ENCODE measurements at regions not wholly inside any gene's neighbourhood (a gene's known extent, or its start where the extent isn't known, plus 50 kb on each side); places are given as distances from the start of the nearest gene placed in this dataset.

- TF ChIP-seq EZH2 (IDR thresholded peaks at IDR 0.05; ENCODE audit: low read length, unreplicated experiment): no peak
- TF ChIP-seq EZH2phosphoT487 (IDR thresholded peaks at IDR 0.05; ENCODE audit: borderline replicate concordance, low read length): no peak
- TF ChIP-seq CTCF (conservative IDR thresholded peaks at IDR 0.05; ENCODE audit: low read depth, low read length): no peak
- CTCF ChIA-PET: no interaction called here
- H3K9me2 ChIP-seq (replicated peaks; ENCODE audit: low read length): no peaks in the 10 kb centered on the region
- no peak overlapping the region for H3K4me2 ChIP-seq (ENCODE audit: low read length)
- no peaks in the 10 kb centered on the region for H3K27me3 ChIP-seq (ENCODE audit: low read length)
- H2AFZ ChIP-seq (ENCODE audit: low read length): no peak overlapping the region
- H3K9ac ChIP-seq (ENCODE audit: low read length): no peak overlapping the region
- intact Hi-C loops (cut with micrococcal nuclease): no loop called here
- H3K36me3 ChIP-seq (ENCODE audit: low read depth, low read length): no peaks in the 10 kb centered on the region
- 0 out of 2 replicates have a peak, but pooled peaks cover 3% of the 10 kb centered on the region for H3K9me3 ChIP-seq (ENCODE audit: low read length)
- ATAC-seq (no peak), DNase-seq (no peak)
- POLR2A ChIA-PET (ENCODE audit: unreplicated experiment): no interaction called here
- no peak overlapping the region for H3K4me3 ChIP-seq (ENCODE audit: low read length)
- H3K27ac ChIP-seq (ENCODE audit: low read length): no peak overlapping the region
- no TSS peak for BruUV-seq (replicated peaks)
- no peaks in the 10 kb centered on the region for H4K20me1 ChIP-seq (ENCODE audit: low read length)
- H3F3A ChIP-seq (ENCODE audit: low read length, unreplicated experiment): no peaks in the 10 kb centered on the region
- no peaks in the 10 kb centered on the region for H3K79me2 ChIP-seq (ENCODE audit: low read length)
- H3K4me1 ChIP-seq (ENCODE audit: insufficient read depth, low read length): no peaks in the 10 kb centered on the region
Observed at GRCh38 chr11:91731051-91731450, 493.6 kb upstream of the FAT3 start.

GRCh38 chr11:91730620-91731019, 494.0 kb upstream of the FAT3 start:
- Histone ChIP-seq H3K9me2 (replicated peaks; ENCODE audit: low read length) (no peaks in the 10 kb centered on the region), H3K79me2 (ENCODE audit: low read length) (no peaks in the 10 kb centered on the region), H3K27ac (ENCODE audit: low read length) (no peak overlapping the region), H3K27me3 (ENCODE audit: low read length) (no peaks in the 10 kb centered on the region), H3K9ac (ENCODE audit: low read length) (no peak overlapping the region), H3F3A (ENCODE audit: low read length, unreplicated experiment) (no peaks in the 10 kb centered on the region), H3K4me1 (ENCODE audit: insufficient read depth, low read length) (no peaks in the 10 kb centered on the region), H3K9me3 (ENCODE audit: low read length) (0 out of 2 replicates have a peak, but pooled peaks cover 3% of the 10 kb centered on the region), H3K4me2 (ENCODE audit: low read length) (no peak overlapping the region), H4K20me1 (ENCODE audit: low read length) (no peaks in the 10 kb centered on the region), H3K36me3 (ENCODE audit: low read depth, low read length) (no peaks in the 10 kb centered on the region), H3K4me3 (ENCODE audit: low read length) (no peak overlapping the region), H2AFZ (ENCODE audit: low read length) (no peak overlapping the region)
- DNase-seq: no peak
- intact Hi-C loops (cut with micrococcal nuclease): no loop called here
- TF ChIP-seq EZH2 (IDR thresholded peaks at IDR 0.05; ENCODE audit: low read length, unreplicated experiment): no peak
- no peak for TF ChIP-seq EZH2phosphoT487 (IDR thresholded peaks at IDR 0.05; ENCODE audit: borderline replicate concordance, low read length)
- no peak for TF ChIP-seq CTCF (conservative IDR thresholded peaks at IDR 0.05; ENCODE audit: low read depth, low read length)
- no TSS peak for BruUV-seq (replicated peaks)
- no peak for ATAC-seq
- POLR2A ChIA-PET (ENCODE audit: unreplicated experiment): no interaction called here
- CTCF ChIA-PET: no interaction called here

GRCh38 chr11:91730057-91730456, 494.6 kb upstream of the FAT3 start:
- Histone ChIP-seq H2AFZ (ENCODE audit: low read length) (no peak overlapping the region), H3K36me3 (ENCODE audit: low read depth, low read length) (no peaks in the 10 kb centered on the region), H3K27ac (ENCODE audit: low read length) (no peak overlapping the region), H4K20me1 (ENCODE audit: low read length) (no peaks in the 10 kb centered on the region), H3K4me1 (ENCODE audit: insufficient read depth, low read length) (no peaks in the 10 kb centered on the region), H3K4me3 (ENCODE audit: low read length) (no peak overlapping the region), H3K9me2 (replicated peaks; ENCODE audit: low read length) (no peaks in the 10 kb centered on the region), H3F3A (ENCODE audit: low read length, unreplicated experiment) (no peaks in the 10 kb centered on the region), H3K9me3 (ENCODE audit: low read length) (0 out of 2 replicates have a peak, but pooled peaks cover 4% of the 10 kb centered on the region), H3K4me2 (ENCODE audit: low read length) (no peak overlapping the region), H3K9ac (ENCODE audit: low read length) (no peak overlapping the region), H3K27me3 (ENCODE audit: low read length) (no peaks in the 10 kb centered on the region), H3K79me2 (ENCODE audit: low read length) (no peaks in the 10 kb centered on the region)
- intact Hi-C loops (cut with micrococcal nuclease): no loop called here
- POLR2A ChIA-PET (ENCODE audit: unreplicated experiment): no interaction called here
- ATAC-seq: no peak
- CTCF ChIA-PET: no interaction called here
- no peak for TF ChIP-seq CTCF (conservative IDR thresholded peaks at IDR 0.05; ENCODE audit: low read depth, low read length)
- no peak for TF ChIP-seq EZH2 (IDR thresholded peaks at IDR 0.05; ENCODE audit: low read length, unreplicated experiment)
- TF ChIP-seq EZH2phosphoT487 (IDR thresholded peaks at IDR 0.05; ENCODE audit: borderline replicate concordance, low read length): no peak
- no peak for DNase-seq
- BruUV-seq (replicated peaks): no TSS peak
